NCI-H2196 (cell line): ENCODE measurements at regions not wholly inside any gene's neighbourhood (a gene's known extent, or its start where the extent isn't known, plus 50 kb on each side); places are given as distances from the start of the nearest gene placed in this dataset.
"Not testable (repeated sequence)": the region's sequence is repeated elsewhere in the genome, so short reads cannot be mapped to it uniquely, and the experiment has no call there.

Experiments
- DNase-seq: peaks from one replicate; lab custom pipeline; 2025; ENCODE audit not compliant: unreplicated experiment; lab: John Stamatoyannopoulos, UW

DNA sequence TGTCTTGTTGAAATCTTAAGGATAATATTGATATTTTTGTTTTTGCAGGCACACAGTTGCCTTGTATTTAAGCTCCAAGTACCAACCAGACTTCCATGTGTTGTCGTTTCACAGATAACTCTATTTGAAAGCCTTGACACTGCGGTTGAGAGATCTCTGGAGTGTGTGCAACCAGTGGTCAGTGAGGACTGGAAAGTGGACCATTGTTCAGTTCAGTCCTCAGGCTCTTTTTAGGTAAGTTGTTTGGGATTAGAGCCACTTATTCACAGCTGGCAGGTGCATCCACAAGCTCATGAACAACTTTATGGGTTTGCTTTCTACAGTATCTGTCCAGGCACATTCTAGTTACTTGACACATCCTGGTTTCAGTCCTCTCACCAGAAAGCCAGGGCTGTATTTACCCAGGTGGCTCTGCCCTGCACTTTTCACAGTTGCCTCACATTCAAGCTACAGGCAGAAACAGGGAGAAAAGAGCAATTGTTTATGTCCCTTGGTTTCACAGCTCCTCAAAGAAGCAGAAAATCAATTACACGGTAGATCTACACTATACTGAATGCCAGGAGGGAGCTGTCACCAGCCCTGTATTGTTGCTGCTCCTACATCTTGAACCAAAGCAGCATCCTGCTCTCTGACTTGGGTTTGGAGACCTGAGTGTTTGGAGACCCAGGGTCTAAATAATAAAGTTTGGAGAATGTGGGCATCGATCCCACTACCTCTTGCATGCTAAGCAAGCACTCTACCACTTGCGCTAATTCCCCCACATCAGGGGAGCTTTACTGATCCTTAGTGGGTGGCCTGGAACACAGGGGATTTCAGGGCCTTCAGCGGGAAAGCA, 543.3 kb downstream of the PRIM2 start:
- not testable (repeated sequence) for DNase-seq

DNA sequence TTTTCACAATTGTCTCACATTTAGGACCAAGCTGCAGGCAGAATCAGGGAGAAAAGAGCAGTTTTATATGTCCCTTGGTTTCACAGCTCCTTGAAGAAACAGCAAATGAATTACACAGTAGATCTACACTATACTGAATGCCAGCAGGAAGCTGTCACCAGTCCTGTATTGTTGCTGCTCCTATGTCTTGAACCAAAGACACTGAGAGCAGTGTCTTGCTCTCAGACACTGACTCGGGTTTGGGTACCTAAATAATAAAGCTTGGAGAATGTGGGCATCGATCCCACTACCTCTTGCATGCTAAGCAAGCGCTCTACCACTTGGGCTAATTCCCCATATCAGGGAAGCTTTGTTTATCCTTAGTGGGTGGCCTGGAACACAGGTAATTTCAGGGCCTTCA, 552.7 kb downstream of the PRIM2 start:
- not testable (repeated sequence) for DNase-seq

DNA sequence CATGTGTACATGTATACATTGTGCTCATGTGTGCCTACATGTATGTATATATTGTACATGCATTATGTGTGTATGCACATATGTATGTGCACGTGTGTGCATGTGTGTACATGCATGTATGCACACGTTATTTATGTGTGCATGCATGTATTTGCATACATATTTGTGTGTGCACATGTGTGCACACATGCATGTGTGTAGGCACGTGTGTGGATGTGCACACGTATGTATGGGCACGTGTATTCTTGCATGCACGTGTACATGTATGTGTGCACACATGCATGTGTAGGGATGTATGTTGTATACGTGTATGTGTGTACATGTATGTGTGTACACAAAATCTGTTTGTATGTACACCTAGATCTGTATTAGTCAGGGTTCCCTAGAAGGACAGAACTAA, 556.0 kb downstream of the PRIM2 start:
- DNase-seq: not testable (repeated sequence)

DNA sequence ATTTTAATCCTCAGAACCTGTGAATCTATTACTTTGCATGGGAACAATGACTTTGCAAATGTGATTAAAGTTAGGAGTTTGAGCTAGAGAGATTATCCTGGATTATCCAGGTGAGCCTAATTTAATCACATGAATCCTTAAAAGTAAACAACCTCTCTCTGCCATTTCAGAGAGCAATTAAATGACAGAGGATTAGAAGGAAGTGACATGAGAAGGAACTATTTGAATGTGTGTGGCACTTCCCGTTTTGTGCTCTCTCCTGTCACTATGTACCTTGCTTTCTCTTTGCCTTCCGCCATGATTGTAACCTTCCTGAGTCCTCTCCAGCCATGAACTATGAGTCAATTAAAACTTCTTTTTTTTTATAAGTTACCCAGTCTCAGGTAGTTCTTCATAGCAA, 559.2 kb downstream of the PRIM2 start:
- DNase-seq: not testable (repeated sequence)

DNA sequence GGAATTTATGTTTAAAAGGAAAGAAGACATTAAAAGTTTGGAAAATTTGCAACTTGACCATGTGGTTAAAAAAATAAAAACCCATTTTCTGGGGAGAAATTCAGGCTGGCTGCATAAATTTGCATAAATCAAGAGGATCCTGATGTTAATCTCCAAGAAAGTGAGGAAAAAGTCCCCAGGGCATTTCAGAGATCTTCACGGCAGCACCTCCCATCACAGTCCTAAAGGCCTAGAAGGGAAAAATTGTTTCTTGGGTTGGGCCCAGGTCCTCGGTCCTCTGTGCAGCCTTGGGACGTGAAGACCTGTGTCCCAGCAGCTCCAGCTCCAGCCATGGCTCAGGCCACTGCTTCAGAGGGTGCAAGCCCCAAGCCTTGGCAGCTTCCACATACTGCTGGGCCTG, 560.3 kb downstream of the PRIM2 start:
- DNase-seq: not testable (repeated sequence)

DNA sequence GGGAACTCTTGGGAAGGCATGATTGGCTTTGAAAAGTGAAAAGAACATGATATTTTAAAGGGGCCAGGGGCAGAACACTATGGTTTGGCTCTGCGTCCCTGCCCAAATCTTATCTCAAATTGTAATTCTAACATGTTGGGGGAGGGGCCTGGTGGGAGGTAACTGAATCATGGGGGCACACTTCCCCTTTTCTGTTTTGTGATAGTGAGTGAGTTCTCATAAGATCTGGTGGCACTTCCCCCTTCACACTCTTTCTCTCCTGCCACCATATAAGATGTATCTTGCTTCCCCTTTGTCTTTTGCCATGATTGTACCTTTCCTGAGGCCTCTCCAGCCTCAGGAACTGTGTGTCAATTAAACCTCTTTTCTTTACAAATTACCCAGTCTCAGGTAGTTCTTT, 561.4 kb downstream of the PRIM2 start:
- not testable (repeated sequence) for DNase-seq

DNA sequence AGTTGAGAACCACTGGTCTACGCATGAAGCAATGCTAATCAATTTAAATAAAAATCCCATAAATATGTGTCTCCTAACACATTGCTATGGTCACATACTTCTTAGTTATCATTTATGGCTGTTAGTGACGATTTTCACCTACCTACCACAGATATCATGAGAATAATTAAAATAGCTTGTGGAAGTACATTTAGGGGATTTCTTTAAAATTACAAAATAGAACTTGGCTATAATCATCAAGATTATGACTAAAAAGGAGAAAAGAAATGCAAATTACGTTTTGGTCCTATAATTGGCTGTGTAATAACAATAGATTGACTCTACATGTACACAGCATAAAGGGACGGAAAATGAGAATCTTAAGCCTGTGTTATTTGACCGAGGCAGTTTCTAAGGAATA, 581.4 kb downstream of the PRIM2 start:
- DNase-seq: not testable (repeated sequence)

DNA sequence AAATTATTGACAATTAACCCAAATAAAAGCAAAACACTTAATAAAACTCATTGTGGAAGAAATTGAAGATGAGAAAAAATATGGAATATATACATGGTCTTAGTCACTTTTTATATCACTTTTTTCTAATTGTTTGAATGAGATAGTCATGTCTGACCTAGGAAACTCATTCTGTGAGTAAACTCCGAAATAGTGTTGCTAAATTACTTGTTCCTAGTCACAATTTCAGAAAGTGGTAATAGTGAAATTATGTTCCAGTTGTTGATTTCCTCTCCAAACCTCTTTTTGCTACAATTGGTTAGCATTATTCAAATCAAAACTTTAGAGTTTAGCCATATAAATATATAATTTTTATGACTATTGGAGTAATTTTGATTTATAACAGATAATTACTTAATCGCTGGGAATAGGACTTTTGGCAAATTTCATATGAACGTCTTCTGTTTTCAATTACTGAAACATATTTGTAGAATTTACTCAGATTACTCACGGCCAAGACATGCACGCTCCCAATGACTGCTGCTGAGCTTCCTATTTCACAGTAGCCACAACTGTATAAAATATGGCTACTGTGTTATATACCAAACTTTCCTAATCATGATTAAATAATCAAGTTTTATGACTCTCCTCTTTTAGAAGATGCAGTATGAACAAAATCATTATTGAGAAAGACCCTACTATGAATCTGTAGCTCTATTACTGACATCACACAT, 583.4 kb downstream of the PRIM2 start:
- not testable (repeated sequence) for DNase-seq

DNA sequence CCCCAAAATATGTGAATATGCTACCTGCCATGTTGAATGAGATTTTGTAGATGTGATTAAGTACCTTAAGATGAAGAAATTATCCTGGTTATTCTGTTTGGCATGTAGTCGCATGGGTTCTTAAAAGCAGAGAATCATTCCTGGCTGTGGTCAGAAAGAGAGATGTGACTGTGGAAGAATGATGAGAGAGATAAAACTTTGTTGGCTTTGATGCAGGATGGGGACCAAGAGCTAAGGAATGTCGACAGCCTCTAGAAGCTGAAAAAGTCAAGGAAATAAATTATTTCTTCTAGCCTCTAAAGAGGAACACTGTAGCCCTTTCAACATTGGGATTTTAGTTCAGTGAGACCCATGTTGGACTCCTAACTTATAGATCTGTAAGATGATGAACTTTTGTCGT, 584.0 kb downstream of the PRIM2 start:
- not testable (repeated sequence) for DNase-seq

DNA sequence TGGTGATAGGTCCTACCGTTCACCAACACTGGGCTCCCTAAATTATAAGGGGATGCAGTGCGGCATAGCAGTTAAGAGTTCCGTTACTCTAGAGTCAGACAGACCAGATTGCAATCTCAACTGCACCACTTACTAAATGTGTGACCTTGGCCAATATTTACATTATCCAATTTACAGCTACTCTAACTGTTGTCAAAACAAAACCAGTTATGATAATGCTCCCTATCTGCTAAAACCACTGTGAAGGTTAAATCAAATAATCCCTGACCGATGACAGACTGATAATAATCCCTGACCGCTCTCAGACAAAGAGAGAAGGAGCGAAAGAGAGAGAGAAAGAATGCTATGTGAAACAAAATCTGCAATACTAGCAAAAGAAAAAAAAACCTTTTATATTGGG, 586.9 kb downstream of the PRIM2 start:
- not testable (repeated sequence) for DNase-seq

DNA sequence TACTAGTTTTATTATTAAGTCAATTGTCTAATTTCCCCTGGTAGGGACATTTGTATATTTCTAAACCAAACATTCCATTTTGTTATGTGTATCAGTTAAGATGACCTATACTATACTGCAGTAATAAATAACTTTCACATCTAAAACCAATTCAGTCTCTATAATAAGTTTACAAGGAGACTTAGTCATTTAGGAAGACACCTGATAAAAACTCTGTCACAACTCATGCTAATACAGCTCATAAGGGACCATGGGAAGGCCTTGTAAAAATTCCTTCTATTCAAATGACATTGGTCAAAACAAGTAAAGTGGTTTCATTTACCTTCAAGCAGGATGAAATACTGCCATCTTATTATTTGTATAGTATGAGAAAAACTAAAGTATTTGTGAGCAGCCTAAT, 597.9 kb downstream of the PRIM2 start:
- DNase-seq: not testable (repeated sequence)

DNA sequence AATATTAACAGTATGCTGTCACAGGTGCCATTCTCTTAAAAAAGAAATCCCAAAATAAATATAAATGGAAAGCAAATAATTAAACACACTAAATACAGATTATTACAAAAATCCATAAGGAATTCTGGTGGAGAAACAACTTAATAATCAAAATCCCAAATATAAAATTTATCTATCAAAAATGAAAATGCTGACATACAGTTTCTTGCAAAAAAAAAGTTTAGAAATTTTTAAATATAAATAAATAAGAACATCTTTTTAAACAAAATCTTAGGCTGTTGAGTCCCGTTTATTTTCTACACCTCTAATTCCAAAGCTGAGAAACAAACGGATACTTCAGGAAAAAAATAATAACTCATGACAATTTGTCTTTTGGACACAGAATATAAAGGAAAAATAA, 625.5 kb downstream of the PRIM2 start:
- DNase-seq: not testable (repeated sequence)

DNA sequence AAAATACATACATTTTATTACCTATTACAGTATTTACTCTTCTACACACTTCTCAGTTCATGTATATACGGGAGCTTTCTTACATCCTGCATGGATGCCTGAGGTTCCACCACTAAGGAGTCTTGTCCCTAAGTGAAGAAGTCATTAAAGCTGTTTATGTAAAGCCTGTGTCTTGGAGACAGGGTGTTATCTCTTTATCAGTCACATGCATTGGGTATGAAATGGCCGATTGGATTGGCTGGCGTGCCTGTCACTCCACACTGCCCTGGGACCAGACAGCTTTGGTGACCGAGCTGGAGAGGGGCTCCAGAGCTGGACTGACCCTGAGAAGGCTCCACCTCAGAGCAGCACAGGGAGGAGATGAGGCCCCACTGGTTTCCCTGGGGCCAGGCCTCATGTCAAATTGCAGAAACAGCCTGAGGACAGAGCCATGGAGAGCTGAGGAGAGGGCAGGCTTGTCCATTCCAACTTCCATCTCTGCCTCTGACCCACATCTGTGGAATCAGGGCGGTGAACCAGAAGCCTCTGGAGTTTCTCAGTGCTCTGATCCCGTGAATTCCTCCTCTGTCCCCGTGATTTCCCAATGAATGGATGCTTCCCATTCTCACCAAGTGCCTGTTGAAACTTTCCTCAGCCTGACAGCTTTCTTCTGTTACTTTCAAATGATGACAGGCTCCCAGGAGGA, 628.8 kb downstream of the PRIM2 start:
- DNase-seq: not testable (repeated sequence)

DNA sequence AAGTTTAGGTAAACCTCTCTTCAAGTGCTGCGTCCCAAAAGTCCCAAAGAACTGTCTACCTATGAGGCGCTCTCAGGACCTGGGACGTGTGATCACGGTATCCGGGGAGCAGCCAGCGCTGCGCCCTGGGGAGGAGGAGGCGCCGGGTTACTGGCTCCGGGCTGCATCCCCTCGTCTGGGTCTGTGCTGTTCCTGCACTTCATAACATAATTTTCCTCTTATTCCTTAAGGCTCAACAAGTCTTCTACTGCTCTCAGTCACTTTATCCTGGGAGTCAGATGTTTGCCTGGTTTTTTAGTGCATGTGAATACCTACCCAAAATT, 629.3 kb downstream of the PRIM2 start:
- not testable (repeated sequence) for DNase-seq

DNA sequence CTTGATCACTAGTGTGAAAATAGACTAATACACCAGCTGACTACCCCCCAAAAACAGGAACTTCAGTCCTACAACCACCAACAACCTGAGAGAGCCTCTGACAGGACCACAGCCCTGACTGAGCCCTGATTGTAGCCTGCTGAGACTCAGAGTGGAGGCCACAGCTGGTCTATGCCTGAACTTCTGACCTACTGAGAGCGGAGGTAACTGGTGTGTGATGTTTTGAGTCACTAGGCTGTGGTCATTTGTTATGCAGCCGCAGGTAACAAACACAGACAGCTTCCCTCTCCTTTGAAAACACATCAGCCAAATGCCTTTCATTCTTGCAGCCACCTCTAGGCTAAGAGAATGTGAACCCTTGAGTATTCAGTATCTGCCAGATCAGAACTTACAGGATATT, 631.1 kb downstream of the PRIM2 start:
- not testable (repeated sequence) for DNase-seq

DNA sequence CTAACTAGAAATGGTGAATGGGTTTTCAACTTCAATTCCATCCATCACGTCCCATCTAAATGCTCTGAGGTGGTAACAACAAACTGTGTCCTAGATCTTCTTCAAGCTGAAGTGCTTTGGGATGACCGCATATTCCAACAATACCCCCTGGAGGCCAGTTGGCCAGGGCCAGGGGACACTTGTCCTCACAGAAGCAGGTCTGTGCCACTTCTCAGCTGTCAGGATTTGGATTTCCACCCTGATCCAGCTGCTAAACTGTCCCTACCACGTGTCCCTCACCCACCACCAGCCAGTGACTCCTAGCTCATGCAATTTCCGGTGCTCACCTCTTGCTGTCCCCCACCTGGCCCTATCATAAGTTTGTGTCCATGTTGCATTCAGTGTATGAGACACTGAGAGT, 633.0 kb downstream of the PRIM2 start:
- DNase-seq: not testable (repeated sequence)

DNA sequence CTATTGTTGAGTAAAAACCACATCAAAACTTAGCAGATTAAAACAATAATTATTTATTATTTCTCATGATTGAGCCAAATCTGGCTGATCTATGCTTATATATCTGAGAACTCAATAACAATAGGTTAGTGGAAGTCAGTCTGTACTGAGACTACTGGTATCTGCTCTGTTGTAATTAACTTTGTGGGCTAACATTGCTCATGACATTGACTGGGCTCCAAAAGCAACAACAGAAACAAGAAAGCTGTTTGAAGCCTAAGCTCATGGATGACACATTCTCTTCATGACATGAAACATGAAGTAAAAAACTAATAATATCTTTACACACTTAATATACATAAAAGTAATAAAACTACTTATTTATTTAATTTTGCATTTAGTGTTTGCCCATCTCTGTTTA, 649.3 kb downstream of the PRIM2 start:
- not testable (repeated sequence) for DNase-seq

DNA sequence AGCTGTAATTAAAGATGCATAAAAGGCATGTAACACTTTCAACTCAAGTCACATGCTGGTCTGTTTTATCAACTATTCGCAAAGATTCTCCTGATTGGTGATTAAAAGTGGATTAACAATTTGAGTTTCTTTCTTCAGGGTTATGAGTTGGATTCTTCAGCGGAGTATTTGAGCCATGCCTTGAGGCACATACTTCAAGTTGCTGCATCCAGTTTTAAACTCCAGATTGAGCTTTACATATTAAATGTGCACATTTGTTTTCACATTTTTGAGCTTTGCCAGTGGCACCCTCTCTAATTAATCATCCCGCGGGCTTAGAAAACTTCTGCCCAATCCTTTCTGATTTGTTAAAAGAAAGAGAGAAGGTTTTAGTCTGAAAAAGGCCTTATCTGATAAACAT, 654.5 kb downstream of the PRIM2 start:
- DNase-seq: not testable (repeated sequence)

DNA sequence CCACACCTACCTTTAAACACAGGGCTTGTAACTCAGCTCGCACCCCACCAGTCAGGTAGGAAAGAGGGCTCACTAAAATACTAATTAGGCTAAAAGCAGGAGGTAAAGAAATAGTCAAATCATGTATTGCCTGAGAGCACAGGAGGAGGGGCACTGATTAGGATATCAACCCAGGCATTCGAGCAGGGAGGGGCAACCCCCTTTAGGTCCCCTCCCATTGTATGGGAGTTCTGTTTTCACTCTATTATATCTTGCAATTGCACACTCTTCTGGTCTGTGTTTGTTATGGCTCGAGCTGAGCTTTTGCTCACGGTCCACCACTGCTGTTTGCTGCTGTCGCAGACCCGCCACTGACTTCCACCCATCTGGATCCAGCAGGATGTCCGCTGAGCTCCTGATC, 657.2 kb downstream of the PRIM2 start:
- no peak for DNase-seq

DNA sequence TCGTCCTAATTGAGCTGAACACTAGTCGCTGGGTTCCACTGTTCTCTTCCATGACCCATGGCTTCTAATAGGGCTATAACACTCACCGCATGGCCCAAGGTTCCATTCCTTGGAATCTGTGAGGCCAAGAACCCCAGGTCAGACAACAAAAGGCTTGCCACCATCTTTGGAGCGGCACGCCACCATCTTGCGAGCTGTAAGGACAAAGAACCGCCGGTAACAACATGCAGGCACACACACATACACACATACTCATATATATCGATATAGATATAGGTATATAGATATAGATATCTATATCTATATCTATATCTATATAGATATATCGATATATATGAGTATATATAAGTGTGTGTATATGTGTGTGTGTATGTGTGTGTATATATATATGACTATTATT, 657.7 kb downstream of the PRIM2 start:
- not testable (repeated sequence) for DNase-seq

DNA sequence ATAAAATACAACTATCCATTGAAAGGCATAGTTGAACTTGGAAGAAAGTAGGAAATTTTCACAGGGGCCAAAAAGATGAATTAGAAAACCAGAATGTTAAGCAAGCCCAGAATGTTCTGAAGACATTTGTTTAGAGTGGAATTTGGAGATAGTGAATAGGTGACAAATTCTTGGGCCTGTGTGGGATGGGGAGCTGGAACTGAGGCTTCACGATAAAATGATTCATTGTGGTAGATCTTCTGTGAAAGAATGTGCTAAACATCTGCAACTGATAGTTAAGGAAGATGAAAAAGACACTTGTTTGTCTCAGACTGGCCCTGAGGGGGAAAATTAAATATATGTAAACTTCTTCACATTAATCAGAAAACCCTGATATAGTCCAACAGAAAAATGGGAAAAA, 658.9 kb downstream of the PRIM2 start:
- not testable (repeated sequence) for DNase-seq

DNA sequence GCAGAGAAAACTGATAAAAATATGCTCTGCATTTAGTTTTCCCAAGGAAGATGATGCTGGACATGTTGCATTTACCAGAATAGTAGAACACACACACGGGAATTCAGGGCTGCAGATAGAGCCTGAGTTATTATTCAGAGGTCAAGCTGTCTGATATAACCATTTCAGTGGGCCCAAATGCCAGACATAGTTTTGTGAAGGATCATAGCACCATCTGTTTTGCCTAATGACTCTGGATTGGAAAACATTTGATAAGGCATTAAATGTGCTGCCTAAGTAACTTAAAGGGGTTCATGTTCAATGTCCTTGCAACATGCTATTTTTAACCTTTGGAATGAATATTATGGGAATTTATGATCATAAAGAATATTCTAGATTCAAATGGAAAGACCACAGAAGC, 666.2 kb downstream of the PRIM2 start:
- DNase-seq: not testable (repeated sequence)
